GM21526 (cell line): ENCODE measurements at regions not wholly inside any gene's neighbourhood (a gene's known extent, or its start where the extent isn't known, plus 50 kb on each side); places are given as distances from the start of the nearest gene placed in this dataset.
"Not testable (repeated sequence)": the region's sequence is repeated elsewhere in the genome, so short reads cannot be mapped to it uniquely, and the experiment has no call there.

Experiments
- ATAC-seq: cut with Tn5 transposase; IDR thresholded peaks from one replicate; pipeline ENCODE4 v1.9.1; 2021; ENCODE audit warnings: moderate library complexity; ENCODE audit not compliant: unreplicated experiment, low FRiP score

- ATAC-seq = no peak
Measured at GRCh38 chr16:79885320-79885719, 284.8 kb upstream of the MAF start.

- ATAC-seq = no peak
Measured at GRCh38 chr16:79883494-79883893, 283.0 kb upstream of the MAF start.

- no peak for ATAC-seq
Measured at GRCh38 chr16:79882340-79883005, 281.9 kb upstream of the MAF start.

DNA sequence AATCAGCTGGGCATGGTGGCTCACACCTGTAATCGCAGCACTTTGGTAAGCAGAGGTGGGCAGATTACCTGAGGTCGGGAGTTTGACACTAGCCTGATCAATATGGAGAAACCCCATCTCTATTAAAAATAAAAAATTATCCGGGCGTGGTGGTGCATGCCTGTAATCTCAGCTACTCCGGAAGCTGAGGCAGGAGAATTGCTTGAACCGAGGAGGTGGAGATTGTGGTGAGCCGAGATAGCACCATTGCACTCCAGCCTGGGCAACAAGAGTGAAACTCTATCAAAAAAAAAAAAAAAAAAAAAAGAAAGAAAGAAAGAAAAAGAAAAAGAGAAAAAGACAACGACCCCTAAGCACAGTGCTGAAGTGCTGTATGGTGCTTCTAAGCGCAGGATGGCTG lies 280.6 kb upstream of the MAF start:
- not testable (repeated sequence) for ATAC-seq

- ATAC-seq = no peak
Measured at GRCh38 chr16:79876332-79876730, 275.8 kb upstream of the MAF start.

GRCh38 chr16:79874391-79874790 lies 273.9 kb upstream of the MAF start:
- ATAC-seq = no peak

GRCh38 chr16:79873825-79874224 lies 273.3 kb upstream of the MAF start:
- ATAC-seq = no peak

DNA sequence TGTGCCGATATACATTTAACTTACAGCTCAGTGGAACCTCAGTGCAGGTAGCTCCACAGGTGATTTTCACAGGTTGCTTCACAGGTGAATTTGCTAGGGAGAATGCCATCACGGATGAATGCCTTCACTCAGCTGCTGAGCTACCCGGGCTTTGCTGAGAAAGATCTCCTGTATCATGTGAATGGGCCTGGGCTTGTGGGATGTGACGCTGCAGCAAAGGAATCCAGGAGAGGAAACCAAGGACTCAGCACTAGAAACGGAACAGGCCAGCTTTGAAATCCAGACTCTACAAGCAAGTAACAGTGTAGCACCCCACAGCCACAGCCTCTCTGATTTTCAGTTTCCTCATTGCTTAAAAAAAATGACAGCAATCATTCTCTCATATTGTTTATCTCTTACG lies 271.4 kb upstream of the MAF start:
- no peak for ATAC-seq

- no peak for ATAC-seq
Measured at GRCh38 chr16:79870016-79870886, 269.7 kb upstream of the MAF start.

DNA sequence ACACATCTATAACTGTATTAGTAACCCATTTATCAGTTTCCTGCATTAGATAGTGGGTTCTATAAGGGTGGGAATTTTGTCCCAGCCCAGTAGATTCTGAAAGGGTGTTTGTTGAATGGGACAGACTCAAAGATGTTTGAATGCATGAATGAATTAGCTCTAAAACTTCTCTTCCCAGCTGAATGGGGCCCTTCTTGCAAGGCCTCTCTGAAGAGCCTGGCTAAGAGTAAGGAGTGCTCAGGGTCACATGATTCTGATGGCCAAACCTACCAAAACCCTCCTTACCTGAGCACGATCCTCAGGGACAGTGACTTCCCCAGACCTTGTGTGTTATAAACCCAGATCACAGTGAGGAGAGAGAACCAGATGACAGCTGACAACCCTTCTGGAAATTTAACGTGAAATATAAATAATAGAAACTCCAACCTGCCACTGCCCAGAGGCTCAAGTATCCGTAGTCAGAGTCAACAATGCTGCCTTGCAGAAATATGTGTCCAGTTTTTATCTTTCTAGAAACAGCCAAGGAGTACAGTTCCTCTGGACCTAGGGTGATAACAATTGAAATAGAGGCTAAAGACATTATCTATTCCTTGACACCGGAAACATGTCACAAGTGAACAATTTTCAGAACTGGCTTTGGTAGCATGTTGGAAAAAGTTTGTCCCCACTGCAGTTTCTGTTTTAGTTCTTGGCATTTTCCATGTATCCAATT lies 268.9 kb upstream of the MAF start:
- ATAC-seq = no peak

GRCh38 chr16:79868841-79869240 lies 268.3 kb upstream of the MAF start:
- no peak for ATAC-seq

DNA sequence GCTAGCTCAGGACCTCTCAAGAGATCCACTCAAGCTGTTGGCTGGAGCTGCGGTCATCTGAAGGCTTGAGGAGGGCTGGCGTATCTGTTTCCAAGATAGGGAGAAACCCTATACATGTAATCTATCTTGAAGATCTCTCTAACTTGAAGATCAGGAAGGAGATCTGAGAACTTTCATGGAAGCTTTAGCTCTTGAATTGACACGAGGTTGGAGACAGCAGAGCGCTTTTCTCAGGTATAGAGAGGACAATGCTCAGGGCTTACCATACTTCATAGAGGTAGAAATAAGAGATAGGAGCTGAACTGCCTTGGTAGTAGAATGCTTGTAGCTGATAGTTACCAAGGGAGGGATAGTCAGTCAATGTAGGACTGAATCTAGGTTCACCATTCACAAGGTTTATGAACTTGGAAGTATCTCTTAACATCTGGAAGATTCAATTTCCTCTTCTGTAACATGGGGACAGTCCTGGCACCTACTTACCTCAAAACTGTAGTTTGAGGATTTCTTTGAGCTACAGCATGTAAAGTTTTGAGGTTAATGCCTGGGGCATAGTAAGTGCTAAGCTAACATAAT lies 267.0 kb upstream of the MAF start:
- ATAC-seq = no peak

GRCh38 chr16:79865918-79866317 lies 265.4 kb upstream of the MAF start:
- no peak for ATAC-seq

DNA sequence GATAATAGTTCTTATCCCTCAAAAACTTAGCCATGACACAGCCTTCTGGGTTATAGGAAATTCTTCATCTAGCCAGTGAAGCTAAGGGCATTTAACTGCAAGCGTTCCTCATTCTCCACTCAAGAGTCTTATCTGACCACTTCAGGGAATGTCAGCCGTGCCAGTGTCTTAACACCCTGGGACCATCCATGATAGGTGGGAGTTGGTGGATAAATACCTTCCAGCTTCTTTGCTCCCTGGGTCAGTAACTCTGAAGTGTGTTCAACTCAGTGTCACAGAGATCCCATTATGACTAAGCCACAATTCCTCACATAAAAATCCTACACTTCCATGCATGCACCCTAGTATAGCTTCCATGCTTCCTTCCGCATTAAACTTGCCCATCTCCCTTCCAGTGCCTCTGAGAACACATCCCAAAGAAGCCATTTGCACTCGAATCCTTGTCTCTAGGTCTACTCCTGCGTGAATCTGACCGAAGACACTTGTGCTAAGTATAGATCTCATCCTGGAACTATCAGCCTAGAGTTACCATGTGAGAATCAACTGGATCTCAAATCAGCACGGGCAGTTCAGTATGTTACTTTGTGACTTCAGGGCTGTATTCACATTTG lies 264.3 kb upstream of the MAF start:
- no peak for ATAC-seq

DNA sequence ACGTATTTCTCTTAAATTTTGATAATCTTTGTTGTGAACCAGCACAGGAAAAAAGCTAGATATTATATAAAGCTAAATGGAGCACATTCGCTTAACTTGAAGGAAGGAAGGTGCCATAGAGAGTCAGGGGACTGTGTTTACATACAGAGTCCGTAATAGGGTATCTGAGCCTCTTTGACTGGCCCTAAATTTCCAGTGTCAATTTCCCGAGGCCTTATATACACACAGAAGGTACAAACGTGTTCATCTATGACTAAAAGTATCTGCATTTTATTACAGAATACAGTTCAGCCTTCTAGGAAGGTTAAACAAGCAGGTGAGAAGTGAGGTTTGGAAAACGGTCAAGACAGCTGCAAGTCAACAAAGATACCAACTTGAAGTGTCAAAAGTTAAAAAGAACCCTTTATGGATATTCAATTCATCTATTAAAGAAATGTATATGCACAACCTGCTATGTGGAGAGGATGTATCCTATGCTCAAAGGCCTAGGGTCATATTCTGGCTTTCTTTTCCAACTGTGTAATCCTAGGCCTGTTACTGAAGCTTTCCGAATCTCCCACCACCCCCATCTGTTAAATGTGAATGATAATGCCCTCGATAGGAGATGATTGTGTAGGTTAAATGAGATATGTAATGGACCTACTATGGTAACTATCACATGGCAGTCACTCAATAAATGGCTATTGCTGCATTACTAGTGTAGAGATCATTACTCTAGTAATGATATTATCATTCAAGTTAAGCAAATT lies 263.7 kb upstream of the MAF start:
- no peak for ATAC-seq

DNA sequence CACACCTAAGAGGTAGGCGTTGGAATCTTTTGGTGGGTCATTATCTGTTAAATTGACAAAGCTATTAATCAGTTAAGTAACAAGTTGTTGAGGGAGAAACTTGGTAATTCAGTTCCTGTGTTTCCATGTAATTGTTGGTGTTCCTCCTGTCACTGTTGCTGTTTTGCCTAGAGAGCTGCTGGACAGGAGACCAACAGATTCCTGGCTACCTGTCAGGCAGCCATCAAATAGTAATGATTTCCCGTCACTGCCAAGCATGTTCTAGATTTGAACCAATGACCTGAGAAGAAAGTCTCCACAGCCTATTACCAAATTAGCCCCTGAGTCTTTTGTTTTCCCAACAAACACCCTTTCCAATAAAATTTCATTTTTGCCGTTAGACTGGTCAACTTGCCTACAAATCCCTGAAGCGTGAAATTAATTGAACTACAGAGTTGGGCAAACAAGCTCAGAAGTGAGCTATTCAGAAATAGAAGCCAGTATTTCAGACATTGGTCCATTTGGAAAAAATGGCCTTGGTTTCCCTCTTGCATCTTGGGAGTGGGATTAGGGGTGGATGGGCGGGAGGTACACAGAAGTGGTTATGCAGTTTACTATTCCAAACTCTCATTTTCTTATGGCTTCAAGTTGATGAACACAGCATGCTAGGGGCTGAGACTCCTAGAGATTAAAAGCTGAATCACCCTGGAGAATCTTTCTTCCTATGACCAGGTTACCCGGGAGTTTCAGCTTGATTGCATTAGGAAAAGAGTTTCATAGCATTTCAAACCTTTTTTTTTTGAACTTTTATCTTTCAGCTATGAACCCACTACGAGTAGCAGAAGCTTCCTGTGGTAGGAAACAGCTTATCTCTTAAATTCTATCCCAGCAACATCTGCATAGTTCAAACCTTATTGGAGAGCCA lies 262.8 kb upstream of the MAF start:
- ATAC-seq = no peak

DNA sequence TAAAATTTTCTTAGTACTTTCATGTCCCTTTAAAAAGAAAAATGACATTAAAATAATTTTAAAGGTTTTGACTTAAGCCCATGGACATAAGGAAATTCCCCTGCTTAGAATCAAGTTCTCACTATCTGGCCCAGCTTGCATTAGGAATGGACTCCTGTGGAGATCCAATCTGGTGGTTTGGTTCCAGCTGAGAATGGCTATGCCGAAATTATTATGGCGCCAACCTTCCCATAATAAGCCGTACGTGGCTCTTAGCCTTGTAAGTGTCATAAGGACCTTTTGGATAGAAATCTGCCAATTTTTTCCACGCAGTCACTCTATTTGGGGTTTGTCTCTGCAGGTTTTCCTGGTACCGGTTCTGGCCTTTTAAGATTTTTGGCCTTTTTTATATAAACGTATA lies 262.1 kb upstream of the MAF start:
- no peak for ATAC-seq

- ATAC-seq = no peak
Measured at GRCh38 chr16:79856581-79856980, 256.0 kb upstream of the MAF start.

GRCh38 chr16:79850348-79850747 lies 249.8 kb upstream of the MAF start:
- ATAC-seq = no peak
